ENCODE measurements at regions not wholly inside any gene's neighbourhood (a gene's known extent, or its start where the extent isn't known, plus 50 kb on each side); places are given as distances from the start of the nearest gene placed in this dataset.

- TF ChIP-seq E2F6 (IDR thresholded peaks at IDR 0.05; ENCODE audit: borderline replicate concordance in 1 of 2, extremely low read depth in 1 of 2, insufficient read depth in 1 of 2, insufficient read length in 1 of 2, low read depth in 1 of 2, low read length in 1 of 2, poor library complexity in 1 of 2, severe bottlenecking in 1 of 2): no peak
- TF ChIP-seq ZBTB1 (CRISPR knock-in tag; IDR thresholded peaks at IDR 0.05; ENCODE audit: borderline replicate concordance, low read depth): no peak
- TF ChIP-seq SUPT5H (IDR thresholded peaks at IDR 0.05): no peak
- TF ChIP-seq PURB (CRISPR knock-in tag; IDR thresholded peaks at IDR 0.05; ENCODE audit: low read depth): no peak
These were observed 227.9 kb upstream of the PMFBP1 start for GRCh38 chr16:72399811-72400210.

Data from K562 (cell line).